Epithelial cell of prostate (primary cell): ENCODE measurements at regions not wholly inside any gene's neighbourhood (a gene's known extent, or its start where the extent isn't known, plus 50 kb on each side); places are given as distances from the start of the nearest gene placed in this dataset.

ENCODE experiments used
- DNase-seq: peaks from one replicate; pipeline ENCODE4 v3.0.0-alpha.2; 2011; ENCODE audit warnings: low read depth, low spot score
- H3K27ac ChIP-seq: fragments of 450-650 bp; 2 replicates; pipeline ENCODE4 v1.5.1; 2017; ENCODE audit warnings: mild to moderate bottlenecking

DNA sequence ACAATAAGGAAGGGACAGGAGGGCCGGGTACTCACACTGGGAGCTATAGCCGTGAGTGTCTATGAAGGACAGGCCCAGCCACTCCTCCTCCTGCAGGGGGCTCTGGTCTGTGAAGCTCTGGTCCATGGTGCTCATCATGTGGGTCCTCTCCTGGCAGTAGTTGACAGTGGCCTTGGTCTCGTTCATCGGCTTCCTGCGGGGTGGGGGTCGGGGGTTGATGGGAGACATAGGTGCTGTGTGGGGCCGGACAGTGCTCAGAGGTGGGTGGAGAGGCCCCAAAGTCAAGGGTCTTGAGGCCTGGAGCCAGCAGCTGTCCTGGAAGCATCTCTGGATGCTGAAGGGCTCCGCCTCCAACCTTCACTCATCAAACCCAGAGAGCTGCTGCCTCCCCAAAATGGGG, 260.4 kb downstream of the PTPRU start:
- H3K27ac ChIP-seq: no peak overlapping the region
- DNase-seq: no peak

DNA sequence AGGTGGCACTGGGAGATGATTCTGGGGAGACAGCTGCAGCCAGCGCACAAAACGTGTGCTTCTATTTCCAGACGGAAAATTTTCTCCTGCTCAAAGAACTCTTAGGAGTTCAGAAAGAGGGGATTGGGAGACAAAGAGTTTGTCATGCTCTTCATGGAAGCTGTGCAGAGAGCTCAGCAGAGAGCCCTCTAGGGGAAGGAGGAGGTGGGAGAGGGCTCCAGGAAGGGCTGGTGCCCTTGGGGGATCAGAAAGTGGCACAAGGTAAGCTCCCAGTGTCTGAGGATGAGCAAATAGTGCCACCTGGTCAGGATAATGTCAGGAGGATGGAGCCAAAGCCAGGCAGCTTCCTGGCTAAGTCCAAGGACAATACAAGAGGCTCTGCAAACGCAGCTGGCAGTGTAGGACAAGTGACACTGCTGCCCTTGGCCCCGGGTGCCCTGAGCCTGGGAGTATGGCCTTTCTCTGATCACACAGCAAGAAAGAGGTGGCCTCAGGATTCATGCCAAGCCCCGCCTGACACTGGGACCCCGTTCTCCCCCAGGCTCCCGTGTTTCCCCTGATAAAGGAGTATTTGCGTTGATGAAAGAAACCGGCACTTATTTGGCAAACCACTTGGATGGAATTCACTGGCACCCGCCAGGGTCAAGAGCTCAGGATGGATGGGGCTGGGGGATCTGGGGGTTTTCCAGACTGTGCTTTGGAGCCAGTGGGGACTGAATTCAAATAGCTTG, 254.0 kb downstream of the PTPRU start:
- DNase-seq: no peak
- H3K27ac ChIP-seq: no peak overlapping the region

DNA sequence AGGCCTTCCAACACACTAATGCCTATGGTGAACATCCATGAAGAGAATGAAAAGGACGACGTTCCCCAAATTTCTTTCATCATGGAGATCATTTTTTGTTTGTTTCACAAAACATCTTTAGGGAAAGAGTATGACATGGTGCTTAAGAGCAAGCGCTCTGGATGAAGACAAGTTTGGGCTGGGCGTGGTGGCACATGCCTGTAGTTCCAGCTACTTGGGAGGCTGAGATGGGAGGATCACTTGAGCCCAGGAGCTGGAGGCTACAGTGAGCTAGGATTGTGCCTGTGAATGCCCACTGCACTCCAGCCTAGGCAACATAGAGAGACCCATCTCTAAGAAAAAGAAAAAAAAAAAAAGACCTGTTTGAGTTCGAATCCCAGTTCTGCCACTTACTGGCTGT, 253.1 kb downstream of the PTPRU start:
- no peak overlapping the region for H3K27ac ChIP-seq
- DNase-seq: no peak

DNA sequence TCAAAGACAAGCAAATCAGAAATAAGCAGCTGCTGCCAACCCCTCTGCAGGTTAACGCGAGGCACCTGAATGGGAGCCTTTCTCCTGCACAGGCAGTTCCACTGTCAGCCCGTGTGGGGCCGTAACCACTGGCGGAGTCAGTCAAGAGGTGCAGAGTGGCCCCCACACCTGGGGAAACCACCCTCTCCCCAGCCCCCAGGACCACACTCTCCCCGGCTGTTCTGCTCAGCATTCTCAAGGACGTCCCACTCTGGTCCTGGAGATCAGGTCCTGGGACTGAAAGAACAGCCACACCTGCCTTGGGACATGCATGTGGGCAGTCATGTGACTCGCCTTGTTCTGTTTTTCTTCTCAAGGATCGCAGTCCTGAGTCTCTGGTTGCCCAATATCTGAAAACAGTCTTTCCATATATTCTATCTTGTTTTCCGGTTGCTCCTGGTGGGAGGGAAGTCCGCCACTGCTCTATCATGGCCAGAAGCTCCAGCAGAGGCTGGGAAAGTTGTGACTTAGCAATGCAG, 252.5 kb downstream of the PTPRU start:
- H3K27ac ChIP-seq: no peak overlapping the region
- DNase-seq: no peak

DNA sequence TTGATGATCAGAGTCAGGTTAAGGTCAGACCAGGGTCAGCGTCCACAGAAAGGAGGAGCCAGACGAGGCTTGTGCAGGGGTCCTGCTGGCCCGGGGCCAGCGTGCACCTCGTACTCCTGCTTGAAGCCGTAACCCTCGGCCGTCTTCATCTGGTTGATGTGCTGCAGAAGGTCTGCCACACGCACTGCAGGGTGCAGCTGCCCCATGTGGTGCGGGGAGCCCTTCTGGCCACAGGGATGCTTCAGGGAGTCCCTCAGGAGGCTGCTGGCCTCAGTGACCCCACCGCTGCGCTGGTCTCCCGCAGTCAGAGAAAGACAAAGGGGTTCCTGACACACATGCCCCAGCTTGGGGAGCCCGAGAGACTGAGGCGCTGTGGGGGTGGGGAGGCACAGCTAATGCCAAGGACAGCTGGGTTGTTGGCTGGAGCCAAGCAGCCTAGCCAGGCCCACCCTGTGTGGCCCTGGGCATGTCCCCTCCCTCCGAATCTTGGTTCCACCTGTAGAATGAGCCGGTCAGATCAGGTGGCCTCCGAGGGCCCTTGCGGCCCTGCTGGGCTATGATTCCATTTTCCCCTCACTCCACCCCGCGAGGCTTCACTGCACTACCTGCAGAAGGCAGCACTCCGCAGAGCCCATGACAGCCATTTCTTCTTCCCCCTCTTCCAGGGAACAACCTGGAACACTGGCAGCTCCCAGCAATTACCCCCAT, 251.9 kb downstream of the PTPRU start:
- no peak overlapping the region for H3K27ac ChIP-seq
- no peak for DNase-seq

DNA sequence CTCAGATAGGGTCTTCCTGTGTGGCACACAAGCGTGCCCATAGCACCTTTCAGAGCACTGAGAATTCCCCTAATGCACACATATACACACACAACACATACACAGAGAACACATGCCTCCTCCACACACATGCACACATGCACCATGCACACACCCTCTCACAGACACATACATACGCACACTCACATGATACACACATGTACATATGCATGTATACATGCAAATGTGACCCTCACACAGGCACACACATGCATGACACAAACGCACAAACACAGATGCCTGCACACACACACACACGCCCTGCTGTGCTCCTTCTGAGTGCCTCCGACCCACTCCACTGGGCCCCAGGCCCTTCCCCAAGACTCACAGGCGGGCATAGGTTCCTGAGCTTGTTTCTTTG, 251.0 kb downstream of the PTPRU start:
- DNase-seq: no peak
- H3K27ac ChIP-seq: no peak overlapping the region

DNA sequence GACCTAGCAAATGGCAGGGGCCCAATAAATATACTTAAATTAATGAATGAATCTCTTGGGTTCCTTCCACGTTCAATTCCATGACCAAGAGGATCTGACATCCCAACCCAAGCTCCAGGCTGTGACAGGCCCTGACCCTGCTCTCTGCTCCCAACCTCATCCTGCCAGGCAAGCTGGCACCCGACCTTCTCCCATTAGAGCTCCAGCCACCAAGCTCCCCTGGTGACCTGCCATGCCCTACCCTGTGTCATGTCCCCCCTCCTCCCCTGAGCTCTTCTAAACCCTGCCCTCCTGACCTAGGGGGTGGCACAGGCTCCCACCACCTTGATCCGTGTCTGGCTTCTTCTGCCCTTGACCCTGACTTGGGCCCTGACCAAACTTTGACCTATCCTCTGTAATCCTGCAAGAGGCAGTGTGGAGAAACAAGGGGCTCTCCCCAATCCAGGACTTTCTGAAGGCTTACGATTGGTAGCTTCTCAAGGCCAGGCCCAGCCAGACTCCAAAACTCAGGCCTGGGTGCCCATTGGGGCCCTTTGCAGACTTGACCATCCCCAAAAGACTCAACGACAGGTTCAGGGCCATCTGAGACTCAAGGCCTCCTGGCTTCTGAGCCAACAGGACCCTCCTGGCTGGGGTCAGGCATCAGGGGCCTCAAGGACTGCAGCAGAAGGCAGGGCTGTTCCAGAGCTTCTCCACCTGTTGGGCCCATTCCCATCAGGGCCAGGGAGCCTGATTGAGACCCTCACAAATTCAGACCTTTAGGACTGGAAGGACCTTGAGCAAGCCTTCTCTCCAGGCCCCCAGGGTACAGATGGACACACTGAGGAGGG, 249.0 kb downstream of the PTPRU start:
- no peak for DNase-seq
- no peak overlapping the region for H3K27ac ChIP-seq

DNA sequence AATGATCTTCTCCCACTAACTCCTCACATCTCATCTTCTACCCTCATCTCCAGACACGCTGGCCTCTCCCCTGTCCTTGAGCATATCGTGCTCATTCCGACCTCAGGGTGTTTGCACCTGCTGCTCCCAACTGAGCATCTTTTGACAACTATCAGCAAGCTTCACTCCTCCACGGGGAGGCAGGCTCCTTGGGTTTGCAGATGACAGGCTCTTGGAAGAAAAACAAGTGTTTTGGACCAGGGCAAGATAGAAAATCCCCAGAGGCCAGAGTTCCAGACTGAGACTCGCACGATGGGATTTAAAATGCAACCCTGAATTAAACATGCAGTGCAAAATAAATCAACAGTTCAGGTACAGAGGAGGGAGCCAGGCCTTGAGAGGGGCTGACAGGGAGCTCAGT, 246.7 kb downstream of the PTPRU start:
- no peak overlapping the region for H3K27ac ChIP-seq
- no peak for DNase-seq

DNA sequence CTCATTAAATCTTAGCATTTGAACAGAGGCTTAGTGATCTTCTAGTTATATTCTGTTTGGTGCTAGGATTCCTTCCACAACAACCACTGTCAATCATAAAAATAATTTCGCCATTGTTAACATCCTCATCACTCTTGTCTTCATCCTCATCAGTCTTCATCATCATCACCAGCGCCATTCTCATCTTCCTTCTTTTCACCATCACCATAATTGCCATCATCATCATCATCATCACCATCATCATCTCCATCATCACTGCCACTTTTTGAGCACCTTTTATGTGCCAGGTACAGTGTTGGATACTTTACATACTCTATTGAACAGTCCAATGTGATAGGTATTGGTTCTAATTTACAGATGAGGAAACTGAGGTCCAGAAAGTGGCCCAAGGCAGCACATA, 245.7 kb downstream of the PTPRU start:
- DNase-seq: no peak
- H3K27ac ChIP-seq: no peak overlapping the region

DNA sequence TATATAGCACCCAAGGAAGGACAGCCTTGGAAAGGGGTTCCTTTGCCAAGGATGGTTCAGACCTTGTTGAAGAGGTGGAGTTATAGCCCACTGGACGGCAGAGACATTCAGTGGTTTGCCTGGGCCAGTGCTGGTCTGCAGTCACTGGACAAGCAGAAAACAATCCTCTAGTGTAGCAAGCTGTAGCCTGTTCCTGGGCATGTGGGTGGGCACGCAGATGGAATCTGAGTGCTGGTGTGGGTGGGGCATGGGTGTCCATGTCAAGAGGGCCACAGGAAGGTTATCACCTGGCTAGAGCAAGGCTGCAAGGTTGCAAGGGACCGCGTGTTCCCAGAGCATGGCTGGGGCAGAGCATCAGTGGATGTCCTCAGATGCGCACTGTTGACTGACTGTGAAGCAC, 244.7 kb downstream of the PTPRU start:
- no peak overlapping the region for H3K27ac ChIP-seq
- DNase-seq: no peak

DNA sequence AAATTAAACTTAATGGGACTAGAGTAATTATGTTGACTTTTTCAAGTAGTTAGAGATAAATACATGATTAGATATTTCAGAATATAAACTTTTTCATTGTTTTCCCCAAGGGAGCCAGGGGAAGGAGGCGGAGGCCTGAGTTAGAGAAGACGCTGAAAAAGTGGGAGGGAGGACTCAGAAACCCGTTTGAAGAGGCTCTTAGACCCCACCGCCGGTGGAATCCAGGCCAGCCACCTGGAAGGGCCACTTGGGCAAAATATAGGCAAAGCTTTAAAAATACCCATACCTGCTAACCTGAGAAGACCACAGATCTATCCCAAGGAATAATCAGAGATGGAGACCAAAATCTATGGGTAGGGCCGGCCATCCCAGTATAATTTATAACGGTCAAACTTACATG, 242.6 kb downstream of the PTPRU start:
- no peak overlapping the region for H3K27ac ChIP-seq
- DNase-seq: no peak

DNA sequence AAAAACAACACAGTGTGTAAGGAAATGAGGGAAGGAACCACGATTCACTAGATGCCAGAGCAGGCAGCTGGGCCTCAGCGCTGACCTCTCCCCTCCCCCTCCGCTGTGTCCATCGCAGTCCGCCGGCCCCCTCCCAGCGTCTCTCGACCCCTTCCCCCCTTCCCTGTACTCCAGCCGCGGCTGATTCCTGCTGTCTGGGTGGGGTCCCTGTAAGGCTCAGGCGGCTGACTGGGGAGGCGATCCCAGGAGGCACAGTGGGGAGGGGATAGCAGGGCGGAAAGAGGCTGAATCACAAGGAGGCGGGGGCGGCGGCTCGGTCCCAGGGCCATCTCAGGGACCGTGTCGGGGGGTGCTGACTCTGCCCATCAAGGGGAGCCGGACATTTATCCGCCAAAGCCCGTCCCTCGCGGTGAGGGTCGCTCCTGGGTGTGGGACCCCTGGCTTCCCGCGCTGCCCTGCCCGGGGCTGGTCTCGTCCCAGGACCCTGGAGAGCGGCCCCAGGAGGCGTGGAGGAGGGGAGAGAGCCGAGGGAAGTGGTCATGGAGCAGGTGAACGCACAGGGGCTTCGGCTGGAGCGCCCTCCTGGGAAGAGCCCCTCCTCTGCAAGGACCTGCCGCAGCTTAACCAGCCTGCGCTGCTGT, 241.9 kb downstream of the PTPRU start:
- no peak overlapping the region for H3K27ac ChIP-seq
- DNase-seq: no peak

DNA sequence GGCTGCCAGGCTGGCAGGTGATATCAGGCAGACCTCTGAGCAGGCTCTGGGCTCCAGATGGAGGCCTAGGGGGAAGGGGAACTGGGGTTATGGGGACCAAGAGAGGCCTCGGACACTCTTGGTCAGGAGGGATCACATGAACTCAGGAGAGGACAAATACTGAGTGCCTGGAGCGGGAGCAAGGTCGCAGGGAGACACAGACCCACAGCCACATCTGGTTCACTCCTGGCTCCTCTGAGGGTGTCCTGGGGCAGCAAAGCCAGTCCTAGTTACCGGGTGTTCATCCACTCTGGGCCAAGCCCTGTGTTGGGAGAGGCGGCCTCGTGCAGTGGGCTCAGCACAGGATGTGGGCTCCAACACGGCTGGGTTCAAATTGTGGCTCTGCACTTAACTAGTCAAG, 239.0 kb downstream of the PTPRU start:
- no peak overlapping the region for H3K27ac ChIP-seq
- DNase-seq: no peak

DNA sequence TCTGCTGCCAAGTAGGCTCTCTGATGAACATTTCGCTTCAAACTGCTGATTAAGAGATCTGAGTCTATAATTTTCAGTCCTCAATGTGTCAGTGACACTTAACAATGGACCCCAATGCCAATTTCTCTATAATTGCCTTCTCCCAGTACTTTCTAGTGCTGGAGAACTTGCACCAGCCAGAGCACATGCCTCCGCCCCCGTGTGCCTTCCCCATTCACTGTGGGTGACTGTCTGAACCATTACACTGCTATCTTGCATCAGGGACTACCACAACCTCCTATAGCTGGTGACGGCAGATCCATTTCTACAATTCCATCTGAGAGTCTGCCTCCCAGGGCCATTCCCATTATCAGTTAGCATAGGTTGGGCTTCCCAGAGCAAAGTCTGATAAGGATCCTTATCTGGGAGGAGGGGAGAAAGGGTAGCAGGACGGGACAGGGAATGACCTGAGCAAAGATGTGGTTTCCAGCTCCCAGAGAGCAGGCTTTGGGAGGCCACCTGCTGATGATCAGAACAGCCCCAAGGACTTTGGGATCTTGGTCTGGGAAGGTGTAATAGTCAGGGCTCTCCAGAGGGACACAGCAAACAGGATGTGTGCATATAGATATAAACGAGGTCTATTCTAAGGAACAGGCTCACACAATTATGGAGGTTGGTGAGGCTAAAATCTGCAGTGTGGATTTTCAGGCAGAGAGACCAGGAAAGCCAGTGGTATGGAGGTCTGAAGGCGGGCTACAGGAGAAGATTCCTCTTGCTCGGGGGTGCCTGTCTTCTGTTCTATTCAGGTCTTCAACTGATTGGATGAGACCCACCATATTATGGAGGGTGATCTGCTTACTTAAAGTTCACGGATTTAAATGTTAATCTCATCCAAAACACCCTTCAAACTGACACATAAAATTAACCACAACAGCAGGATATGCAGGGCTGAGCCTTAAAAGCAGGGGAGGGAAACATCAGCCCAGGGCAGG, 238.2 kb downstream of the PTPRU start:
- no peak overlapping the region for H3K27ac ChIP-seq
- DNase-seq: no peak

DNA sequence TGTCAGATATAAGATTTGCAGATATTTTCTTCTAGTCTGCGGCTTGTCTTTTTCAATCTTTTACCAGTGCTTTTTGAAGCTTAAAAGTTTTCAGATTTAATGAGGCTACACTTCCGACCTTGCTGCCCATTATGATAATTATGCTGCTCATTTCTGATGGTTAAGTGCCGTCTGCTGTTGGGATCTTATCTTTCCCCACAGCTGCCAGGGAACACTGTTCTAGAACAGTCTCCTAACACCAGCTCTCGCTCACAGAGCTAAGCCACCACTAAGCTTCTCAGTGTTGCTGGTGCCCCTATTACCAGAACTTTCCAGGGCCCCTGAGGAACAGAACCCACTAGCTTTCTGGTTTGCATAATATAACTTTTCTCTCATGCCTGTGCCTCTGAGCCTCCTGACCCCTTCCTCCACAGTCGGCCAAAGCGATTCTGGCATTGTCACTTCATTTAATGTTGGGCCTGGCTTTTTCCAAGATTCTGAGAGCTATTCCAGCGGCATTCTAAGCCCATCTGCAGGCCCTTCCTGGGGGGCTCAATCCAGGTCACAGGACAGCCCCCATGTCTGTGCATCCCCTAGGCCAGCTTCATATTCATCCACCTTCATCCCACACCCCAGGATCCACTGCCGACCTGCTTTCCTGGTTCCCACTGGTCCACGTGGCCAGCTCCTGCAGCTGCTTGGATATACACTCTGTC, 237.0 kb downstream of the PTPRU start:
- DNase-seq: no peak
- no peak overlapping the region for H3K27ac ChIP-seq

DNA sequence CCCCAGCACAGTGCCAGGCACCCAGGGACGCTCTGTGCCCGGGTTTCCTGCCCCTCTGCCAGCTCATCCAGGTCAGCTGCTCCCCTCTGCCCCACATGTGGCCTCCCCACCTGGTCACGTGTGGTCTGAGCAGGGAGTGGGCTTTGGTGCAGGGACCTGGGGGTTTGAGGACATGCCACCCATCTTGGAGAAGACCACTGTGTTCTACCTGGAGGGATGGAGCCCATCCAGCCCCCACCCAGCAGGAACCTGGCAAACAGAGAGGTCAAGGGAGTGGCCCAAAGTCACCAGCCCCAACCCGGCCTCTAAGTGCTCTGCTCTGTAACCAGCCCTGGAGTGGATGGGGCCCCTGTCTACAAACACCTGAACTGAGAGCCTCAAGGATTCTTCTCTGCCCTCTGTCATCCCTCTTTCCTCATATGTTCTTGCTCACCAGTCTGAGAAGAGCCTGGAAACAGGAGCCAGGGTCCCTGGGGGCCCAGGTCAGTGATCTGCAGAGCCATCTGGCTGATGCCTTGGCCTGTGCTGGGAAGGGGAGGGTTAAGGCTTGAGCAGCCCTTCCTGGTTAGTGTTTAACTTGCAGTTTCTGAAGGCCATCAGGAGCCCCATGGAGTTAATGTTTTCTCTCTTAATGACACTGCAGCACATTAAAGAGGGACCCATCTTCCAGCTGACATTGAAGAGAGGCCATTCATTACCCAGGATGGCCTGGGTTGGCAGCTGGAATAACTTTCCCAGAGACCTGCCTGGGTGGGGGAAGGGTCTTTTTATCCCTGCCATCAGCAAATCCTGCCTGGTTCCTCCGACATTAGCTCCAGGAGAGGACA, 235.4 kb downstream of the PTPRU start:
- no peak for DNase-seq
- H3K27ac ChIP-seq: no peak overlapping the region

DNA sequence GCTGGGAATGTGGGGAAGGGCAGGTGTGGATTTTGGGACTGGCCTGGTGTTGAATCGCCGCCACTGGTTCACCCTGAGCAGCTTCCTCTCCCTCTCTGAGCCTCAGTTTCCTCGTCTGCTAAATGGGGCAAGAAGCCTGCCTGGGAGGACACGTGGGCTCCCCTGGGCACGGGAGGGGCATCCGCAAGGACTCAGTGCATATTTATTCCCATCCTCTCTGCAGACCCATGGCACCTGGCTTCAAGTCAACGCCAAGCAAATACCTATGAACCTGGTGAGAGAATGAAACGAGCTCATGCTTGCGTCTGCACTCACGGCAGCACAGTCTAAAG, 234.4 kb downstream of the PTPRU start:
- no peak for DNase-seq
- H3K27ac ChIP-seq: no peak overlapping the region

DNA sequence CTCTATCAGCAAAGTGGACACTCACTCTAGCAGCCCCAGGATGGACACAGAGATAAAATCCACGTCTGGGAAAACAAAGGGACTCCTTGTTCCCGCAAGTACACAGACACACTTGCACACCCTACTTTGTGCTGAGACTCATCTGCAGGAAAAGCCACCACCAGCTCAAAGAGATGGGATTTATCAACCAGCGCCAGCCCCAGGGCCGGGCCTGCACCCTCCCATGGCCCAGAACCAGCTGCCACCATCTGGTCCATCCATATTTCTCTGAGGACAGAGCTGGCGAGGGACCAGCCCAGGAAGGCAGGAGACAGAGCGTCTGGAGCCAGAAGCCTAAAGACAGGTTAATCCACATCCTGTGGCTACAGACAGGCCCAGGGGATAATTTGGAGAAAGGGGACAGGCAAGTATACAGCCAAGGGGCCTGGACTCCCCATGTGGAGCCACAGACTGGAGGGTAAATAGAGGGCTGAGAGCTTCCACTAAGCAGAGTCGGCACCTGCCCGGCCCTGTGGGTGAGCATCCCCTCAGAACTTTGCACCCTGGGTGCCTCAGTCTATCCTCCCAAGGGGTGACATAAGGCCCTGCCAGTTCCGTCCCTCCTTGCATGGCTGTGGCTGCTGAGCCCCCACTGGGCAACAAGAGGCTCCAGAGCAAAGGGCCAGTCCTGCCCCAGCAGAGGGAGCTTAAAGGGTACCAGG, 233.9 kb downstream of the PTPRU start:
- H3K27ac ChIP-seq: no peak overlapping the region
- no peak for DNase-seq
